ENCODE measurements at regions not wholly inside any gene's neighbourhood (a gene's known extent, or its start where the extent isn't known, plus 50 kb on each side); places are given as distances from the start of the nearest gene placed in this dataset.

DNA sequence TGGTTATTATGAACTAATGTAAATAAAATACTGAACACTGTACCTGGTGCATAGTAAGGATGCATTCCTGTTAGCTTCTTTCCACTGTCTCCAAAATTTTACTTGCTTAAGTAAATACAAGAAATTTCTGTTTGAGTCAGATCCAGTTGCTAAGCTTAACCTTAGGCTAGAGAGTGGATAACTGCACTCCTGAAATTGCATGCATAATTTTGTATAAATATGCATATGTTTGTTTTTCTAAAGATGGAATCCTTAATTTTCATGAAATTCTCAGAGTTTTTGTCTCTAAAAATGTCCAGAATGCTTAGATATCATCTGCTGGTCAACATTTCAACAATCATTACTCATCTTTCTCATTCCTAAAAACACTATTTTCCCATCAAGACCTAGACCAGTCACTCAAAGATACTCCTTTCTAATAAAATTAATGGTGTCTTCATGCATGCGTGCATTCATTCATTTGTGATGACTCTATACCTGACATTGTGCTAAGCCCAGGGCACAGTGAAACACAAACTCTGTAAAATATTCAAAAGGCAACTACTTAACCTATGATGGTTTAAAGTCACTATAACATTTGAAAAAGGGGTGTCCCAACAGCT is 284.8 kb downstream of the SEC61B start (continued):
- TF ChIP-seq, protein P1, sequence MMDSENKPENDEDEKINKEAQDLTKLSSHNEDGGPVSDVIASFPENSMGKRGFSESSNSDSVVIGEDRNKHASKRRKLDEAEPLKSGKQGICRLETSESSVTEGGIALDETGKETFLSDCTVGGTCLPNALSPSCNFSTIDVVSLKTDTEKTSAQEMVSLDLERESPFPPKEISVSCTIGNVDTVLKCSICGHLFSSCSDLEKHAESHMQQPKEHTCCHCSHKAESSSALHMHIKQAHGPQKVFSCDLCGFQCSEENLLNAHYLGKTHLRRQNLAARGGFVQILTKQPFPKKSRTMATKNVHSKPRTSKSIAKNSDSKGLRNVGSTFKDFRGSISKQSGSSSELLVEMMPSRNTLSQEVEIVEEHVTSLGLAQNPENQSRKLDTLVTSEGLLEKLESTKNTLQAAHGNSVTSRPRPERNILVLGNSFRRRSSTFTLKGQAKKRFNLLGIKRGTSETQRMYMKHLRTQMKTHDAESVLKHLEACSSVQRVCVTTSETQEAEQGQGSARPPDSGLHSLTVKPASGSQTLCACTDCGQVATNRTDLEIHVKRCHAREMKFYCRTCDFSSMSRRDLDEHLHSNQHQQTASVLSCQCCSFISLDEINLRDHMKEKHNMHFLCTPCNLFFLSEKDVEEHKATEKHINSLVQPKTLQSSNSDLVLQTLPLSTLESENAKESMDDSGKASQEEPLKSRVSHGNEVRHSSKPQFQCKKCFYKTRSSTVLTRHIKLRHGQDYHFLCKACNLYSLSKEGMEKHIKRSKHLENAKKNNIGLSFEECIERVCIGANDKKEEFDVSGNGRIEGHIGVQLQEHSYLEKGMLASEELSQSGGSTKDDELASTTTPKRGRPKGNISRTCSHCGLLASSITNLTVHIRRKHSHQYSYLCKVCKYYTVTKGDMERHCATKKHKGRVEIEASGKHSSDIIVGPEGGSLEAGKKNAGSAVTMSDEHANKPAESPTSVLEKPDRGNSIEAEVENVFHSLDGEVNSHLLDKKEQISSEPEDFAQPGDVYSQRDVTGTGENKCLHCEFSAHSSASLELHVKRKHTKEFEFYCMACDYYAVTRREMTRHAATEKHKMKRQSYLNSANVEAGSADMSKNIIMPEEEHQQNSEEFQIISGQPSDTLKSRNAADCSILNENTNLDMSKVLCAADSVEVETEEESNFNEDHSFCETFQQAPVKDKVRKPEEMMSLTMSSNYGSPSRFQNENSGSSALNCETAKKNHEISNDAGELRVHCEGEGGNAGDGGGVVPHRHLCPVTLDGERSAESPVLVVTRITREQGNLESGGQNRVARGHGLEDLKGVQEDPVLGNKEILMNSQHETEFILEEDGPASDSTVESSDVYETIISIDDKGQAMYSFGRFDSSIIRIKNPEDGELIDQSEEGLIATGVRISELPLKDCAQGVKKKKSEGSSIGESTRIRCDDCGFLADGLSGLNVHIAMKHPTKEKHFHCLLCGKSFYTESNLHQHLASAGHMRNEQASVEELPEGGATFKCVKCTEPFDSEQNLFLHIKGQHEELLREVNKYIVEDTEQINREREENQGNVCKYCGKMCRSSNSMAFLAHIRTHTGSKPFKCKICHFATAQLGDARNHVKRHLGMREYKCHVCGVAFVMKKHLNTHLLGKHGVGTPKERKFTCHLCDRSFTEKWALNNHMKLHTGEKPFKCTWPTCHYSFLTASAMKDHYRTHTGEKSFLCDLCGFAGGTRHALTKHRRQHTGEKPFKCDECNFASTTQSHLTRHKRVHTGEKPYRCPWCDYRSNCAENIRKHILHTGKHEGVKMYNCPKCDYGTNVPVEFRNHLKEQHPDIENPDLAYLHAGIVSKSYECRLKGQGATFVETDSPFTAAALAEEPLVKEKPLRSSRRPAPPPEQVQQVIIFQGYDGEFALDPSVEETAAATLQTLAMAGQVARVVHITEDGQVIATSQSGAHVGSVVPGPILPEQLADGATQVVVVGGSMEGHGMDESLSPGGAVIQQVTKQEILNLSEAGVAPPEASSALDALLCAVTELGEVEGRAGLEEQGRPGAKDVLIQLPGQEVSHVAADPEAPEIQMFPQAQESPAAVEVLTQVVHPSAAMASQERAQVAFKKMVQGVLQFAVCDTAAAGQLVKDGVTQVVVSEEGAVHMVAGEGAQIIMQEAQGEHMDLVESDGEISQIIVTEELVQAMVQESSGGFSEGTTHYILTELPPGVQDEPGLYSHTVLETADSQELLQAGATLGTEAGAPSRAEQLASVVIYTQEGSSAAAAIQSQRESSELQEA (IDR thresholded peaks at IDR 0.05; ENCODE audit: low read depth): no peak
